CD14-positive monocyte (primary cell): ENCODE measurements at regions not wholly inside any gene's neighbourhood (a gene's known extent, or its start where the extent isn't known, plus 50 kb on each side); places are given as distances from the start of the nearest gene placed in this dataset.

Source experiments
- DNase-seq, 3 donors: peaks; one replicate each; pipeline ENCODE4 v3.0.0-alpha.2; 2011 to 2022
- H2AFZ ChIP-seq: 2 replicates; pipeline ENCODE4 v1.6.0; 2012; ENCODE audit warnings: mild to moderate bottlenecking, low read depth, low read length, inconsistent platforms; ENCODE audit not compliant: insufficient read depth, poor library complexity, severe bottlenecking
- H3K27ac ChIP-seq, 2 donors: 1 replicate in 1 of 2; 2 replicates in 1 of 2; pipeline ENCODE4 v1.5.1; 2012 to 2013; ENCODE audit warnings: low read length in 2 of 2, control low read depth in 1 of 2, inconsistent platforms in 1 of 2, low read depth in 1 of 2, mild to moderate bottlenecking in 1 of 2
- H3K27me3 ChIP-seq, 2 donors: one replicate each; pipeline versions ENCODE4 v1.6.0 to v1.6.1; 2011 to 2013; ENCODE audit warnings: low read length in 2 of 2; ENCODE audit not compliant: control insufficient read depth in 2 of 2, insufficient read depth in 2 of 2
- H3K36me3 ChIP-seq, 2 donors: replicated peaks in 1 of 2; 1 replicate in 1 of 2; 2 replicates in 1 of 2; pipeline versions ENCODE4 v1.5.1 to v1.6.1; 2012 to 2013; ENCODE audit warnings: low read length in 2 of 2, control low read depth in 1 of 2, inconsistent platforms in 1 of 2, mild to moderate bottlenecking in 1 of 2; ENCODE audit not compliant: insufficient read depth in 2 of 2, control insufficient read depth in 1 of 2
- H3K4me1 ChIP-seq, 2 donors: 1 replicate in 1 of 2; 2 replicates in 1 of 2; pipeline versions ENCODE4 v1.5.1 to v1.6.1; 2012 to 2013; ENCODE audit warnings: low read length in 2 of 2, control low read depth in 1 of 2, inconsistent platforms in 1 of 2, mild to moderate bottlenecking in 1 of 2, moderate library complexity in 1 of 2; ENCODE audit not compliant: insufficient read depth in 2 of 2, control insufficient read depth in 1 of 2
- H3K4me2 ChIP-seq: replicated peaks from 2 replicates; pipeline ENCODE3; 2012; ENCODE audit warnings: low read length, moderate library complexity, mild to moderate bottlenecking; ENCODE audit not compliant: poor library complexity, severe bottlenecking; ENCODE audit errors: extremely low read depth
- H3K4me3 ChIP-seq, 3 experiments: fragments of 200-600 bp in 1 of 3; sonication (generic) in 1 of 3; replicated peaks in 1 of 3; 1 replicate in 2 of 3; 2 replicates in 1 of 3; pipeline ENCODE4 v1.5.1; 2011 to 2013; ENCODE audit warnings: low read length in 3 of 3, mild to moderate bottlenecking in 3 of 3, control low read depth in 2 of 3, low read depth in 2 of 3, inconsistent platforms in 1 of 3, moderate library complexity in 1 of 3
- H3K79me2 ChIP-seq: 2 replicates; pipeline ENCODE4 v1.6.0; 2012; ENCODE audit warnings: mild to moderate bottlenecking, control low read depth, inconsistent platforms, low read length, moderate library complexity; ENCODE audit not compliant: insufficient read depth
- H3K9ac ChIP-seq: 2 replicates; pipeline ENCODE4 v1.6.0; 2017; ENCODE audit warnings: low read length, mild to moderate bottlenecking; ENCODE audit not compliant: insufficient read depth, poor library complexity, severe bottlenecking
- H3K9me3 ChIP-seq, 2 donors: replicated peaks in 1 of 2; 1 replicate in 1 of 2; 2 replicates in 1 of 2; pipeline versions ENCODE4 v1.5.1 to v1.6.1; 2012 to 2013; ENCODE audit warnings: low read length in 2 of 2, control low read depth in 1 of 2; ENCODE audit not compliant: control insufficient read depth in 1 of 2, insufficient read depth in 1 of 2
- H4K20me1 ChIP-seq: 2 replicates; pipeline ENCODE4 v1.6.0; 2012; ENCODE audit warnings: mild to moderate bottlenecking, low read length, control low read depth, moderate library complexity; ENCODE audit not compliant: insufficient read depth
- H3K27ac Mint-ChIP-seq, 7 donors: one replicate each; pipeline ENCODE4 v1.8.0; 2020; ENCODE audit warnings: mild to moderate bottlenecking in 7 of 7, mixed read lengths in 7 of 7, moderate library complexity in 6 of 7, inconsistent platforms in 2 of 7
- H3K27me3 Mint-ChIP-seq, 3 donors: one replicate each; pipeline ENCODE4 v1.8.0; 2021 to 2022; ENCODE audit warnings: low read depth in 3 of 3, mild to moderate bottlenecking in 3 of 3, mixed read lengths in 3 of 3, moderate library complexity in 3 of 3, inconsistent platforms in 1 of 3
- H3K36me3 Mint-ChIP-seq, 2 donors: one replicate each; pipeline ENCODE4 v1.8.0; 2020; ENCODE audit warnings: mixed read lengths in 2 of 2, inconsistent platforms in 1 of 2, mild to moderate bottlenecking in 1 of 2
- H3K4me1 Mint-ChIP-seq: one replicate; pipeline ENCODE4 v1.8.0; 2020; ENCODE audit warnings: mild to moderate bottlenecking, mixed read lengths
- H3K4me3 Mint-ChIP-seq, 2 donors: one replicate each; pipeline ENCODE4 v1.8.0; 2020; ENCODE audit warnings: mild to moderate bottlenecking in 2 of 2, mixed read lengths in 2 of 2, moderate library complexity in 1 of 2
- H3K9me3 Mint-ChIP-seq, 7 donors: one replicate each; pipeline ENCODE4 v1.8.0; 2020 to 2022; ENCODE audit warnings: mixed read lengths in 7 of 7, mild to moderate bottlenecking in 6 of 7, moderate library complexity in 6 of 7, inconsistent platforms in 2 of 7
- CTCF ChIP-seq: fragments of 200-600 bp; IDR thresholded peaks from one replicate; pipeline ENCODE4 v1.8.0; 2022; ENCODE audit warnings: antibody characterized with exemption, mild to moderate bottlenecking
- WGBS: methylation state at CpG from one replicate; pipeline ENCODE4 v1.1.5; 2013; ENCODE audit warnings: missing lambda C conversion rate; ENCODE audit not compliant: insufficient coverage; 5-methylcytosine and 5-hydroxymethylcytosine counted together
- intact Hi-C, 2 donors: fragments of 100-400 bp; cut with micrococcal nuclease; formaldehyde crosslinking; loops; one replicate each; pipeline versions ENCODE4 v1.15.0 to v1.15.1; 2023

- H3K4me3 ChIP-seq: no peak overlapping the region
- H3K4me3 Mint-ChIP-seq: no peak overlapping the region
- no peak for TF ChIP-seq CTCF
Measured at GRCh38 chr4:83917572-83917971, 381.7 kb downstream of the GPAT3 start.

GRCh38 chr4:83910693-83911092, 374.8 kb downstream of the GPAT3 start:
- Mint-ChIP-seq H3K36me3 (no peaks in the 10 kb centered on the region), H3K9me3 (peaks cover 0 to 2% (median 0%) of the 10 kb centered on the region in 7 donors), H3K27ac (no peak overlapping the region), H3K4me1 (no peaks in the 10 kb centered on the region), H3K27me3 (no peaks in the 10 kb centered on the region), H3K4me3 (no peak overlapping the region)
- WGBS: no CpG with 5 or more reads among the region's 1 CpG
- H3K27me3 ChIP-seq: no peaks in the 10 kb centered on the region
- no peaks in the 10 kb centered on the region for H3K36me3 ChIP-seq
- no peak overlapping the region for H2AFZ ChIP-seq
- H3K4me3 ChIP-seq: no peak overlapping the region
- H3K4me1 ChIP-seq: no peaks in the 10 kb centered on the region
- intact Hi-C loops: no loop called here
- no peaks in the 10 kb centered on the region for H4K20me1 ChIP-seq
- no peak overlapping the region for H3K4me2 ChIP-seq
- no peak for DNase-seq
- H3K9me3 ChIP-seq: no peaks in the 10 kb centered on the region
- H3K79me2 ChIP-seq: no peaks in the 10 kb centered on the region
- H3K9ac ChIP-seq: no peak overlapping the region
- no peak overlapping the region for H3K27ac ChIP-seq
- no peak for TF ChIP-seq CTCF

More at GRCh38 chr4:83917572-83917971, 381.7 kb downstream of the GPAT3 start:
- Mint-ChIP-seq H3K27ac (no peak overlapping the region), H3K9me3 (peaks cover 0 to 10% (median 3%) of the 10 kb centered on the region in 7 donors), H3K36me3 (no peaks in the 10 kb centered on the region), H3K4me1 (no peaks in the 10 kb centered on the region), H3K27me3 (peaks cover 0 to 3% (median 1%) of the 10 kb centered on the region in 3 donors)
- Histone ChIP-seq H3K27me3 (no peaks in the 10 kb centered on the region), H3K36me3 (no peaks in the 10 kb centered on the region), H3K4me1 (no peaks in the 10 kb centered on the region), H2AFZ (no peak overlapping the region), H4K20me1 (no peaks in the 10 kb centered on the region), H3K9me3 (peaks cover 5% of the 10 kb centered on the region in 2 donors), H3K9ac (no peak overlapping the region), H3K27ac (no peak overlapping the region), H3K4me2 (no peak overlapping the region), H3K79me2 (no peaks in the 10 kb centered on the region)
- intact Hi-C loops: no loop called here
- DNase-seq: no peak
- 77% methylated on average over 7 of the region's 8 CpGs for WGBS
